GM23338 (cell line): ENCODE measurements at regions not wholly inside any gene's neighbourhood (a gene's known extent, or its start where the extent isn't known, plus 50 kb on each side); places are given as distances from the start of the nearest gene placed in this dataset.

Source experiments
- ATAC-seq: fragments of 200-7000 bp; cut with Tn5 transposase; 3 replicates; pipeline ENCODE4 v1.9.1; 2020
- DNase-seq: peaks from one replicate; pipeline ENCODE4 v3.0.0-alpha.2; 2015; ENCODE audit warnings: low spot score
- H2AFZ ChIP-seq: fragments of 200-600 bp; sonication (generic); 2 replicates; pipeline ENCODE4 v1.8.0; 2016; ENCODE audit warnings: antibody characterized with exemption, mild to moderate bottlenecking, moderate library complexity
- H3F3A ChIP-seq: fragments of 200-600 bp; sonication (generic); replicated peaks from 2 replicates; pipeline ENCODE4 v1.8.0; 2017; ENCODE audit warnings: antibody characterized with exemption, mixed run types, low read depth
- H3K27ac ChIP-seq: fragments of 200-600 bp; sonication (generic); 2 replicates; pipeline ENCODE4 v1.6.1; 2016; ENCODE audit warnings: low read depth
- H3K27me3 ChIP-seq: fragments of 200-600 bp; sonication (generic); 2 replicates; pipeline ENCODE4 v1.8.0; 2016; ENCODE audit warnings: mild to moderate bottlenecking, mixed run types, moderate library complexity; ENCODE audit not compliant: insufficient read depth
- H3K36me3 ChIP-seq: fragments of 200-600 bp; sonication (generic); 2 replicates; pipeline ENCODE4 v1.8.0; 2016; ENCODE audit warnings: mild to moderate bottlenecking; ENCODE audit not compliant: insufficient read depth
- H3K4me1 ChIP-seq: fragments of 200-600 bp; sonication (generic); 2 replicates; pipeline ENCODE4 v1.8.0; 2016; ENCODE audit warnings: mild to moderate bottlenecking, moderate library complexity; ENCODE audit not compliant: insufficient read depth
- H3K4me2 ChIP-seq: fragments of 200-600 bp; sonication (generic); 2 replicates; pipeline ENCODE4 v1.7.1; 2017; ENCODE audit warnings: mixed run types
- H3K4me3 ChIP-seq: fragments of 200-600 bp; sonication (generic); 2 replicates; pipeline ENCODE4 v1.6.1; 2016; ENCODE audit warnings: mixed run types
- H3K79me2 ChIP-seq: fragments of 200-600 bp; sonication (generic); replicated peaks from 2 replicates; pipeline ENCODE4 v1.8.0; 2017; ENCODE audit warnings: mild to moderate bottlenecking; ENCODE audit not compliant: insufficient read depth
- H3K9me2 ChIP-seq: fragments of 200-600 bp; sonication (generic); 2 replicates; pipeline ENCODE4 v1.8.0; 2017; ENCODE audit not compliant: insufficient read depth
- H4K20me1 ChIP-seq: fragments of 200-600 bp; sonication (generic); replicated peaks from 2 replicates; pipeline ENCODE4 v1.8.0; 2017; ENCODE audit warnings: mild to moderate bottlenecking; ENCODE audit not compliant: insufficient read depth
- H3K27ac Mint-ChIP-seq: 2 replicates; pipeline ENCODE4 v1.8.0; 2020; ENCODE audit warnings: inconsistent platforms, mild to moderate bottlenecking, moderate library complexity, mixed read lengths
- H3K27me3 Mint-ChIP-seq: 3 replicates; pipeline ENCODE4 v1.8.0; 2022; ENCODE audit warnings: low read depth, mild to moderate bottlenecking, moderate library complexity, mixed read lengths, inconsistent platforms; ENCODE audit not compliant: insufficient read depth, poor library complexity
- H3K36me3 Mint-ChIP-seq: 3 replicates; pipeline ENCODE4 v1.8.0; 2021; ENCODE audit warnings: low read depth, mild to moderate bottlenecking, inconsistent platforms, moderate library complexity, mixed read lengths
- H3K4me1 Mint-ChIP-seq: 3 replicates; pipeline ENCODE4 v1.8.0; 2020; ENCODE audit warnings: mild to moderate bottlenecking, inconsistent platforms, mixed read lengths
- H3K4me3 Mint-ChIP-seq: 3 replicates; pipeline ENCODE4 v1.8.0; 2021; ENCODE audit warnings: moderate library complexity, mild to moderate bottlenecking, inconsistent platforms, mixed read lengths
- H3K9me3 Mint-ChIP-seq: 3 replicates; pipeline ENCODE4 v1.8.0; 2020; ENCODE audit warnings: moderate library complexity, mild to moderate bottlenecking, inconsistent platforms, mixed read lengths
- CREB1 ChIP-seq: fragments of 250-450 bp; sonication (Bioruptor Pico); IDR thresholded peaks from 2 replicates; pipeline ENCODE4 v1.5.0; 2020; ENCODE audit warnings: low read depth, mild to moderate bottlenecking, moderate library complexity
- CTCF ChIP-seq, 2 experiments: fragments of 200-600 bp in 1 of 2; sonication (generic) in 1 of 2; conservative IDR thresholded peaks; 2 replicates each; pipeline versions ENCODE4 v1.5.1 to v1.6.1; 2016 to 2017; ENCODE audit warnings: antibody characterized with exemption in 2 of 2, low read depth in 2 of 2, mild to moderate bottlenecking in 2 of 2, moderate library complexity in 1 of 2
- JUNB ChIP-seq: IDR thresholded peaks from one replicate; pipeline ENCODE4 v1.6.1; 2016; ENCODE audit warnings: antibody characterized with exemption; ENCODE audit not compliant: unreplicated experiment
- NANOG ChIP-seq: IDR thresholded peaks from 2 replicates; pipeline ENCODE4 v1.6.1; 2016; ENCODE audit warnings: antibody characterized with exemption, borderline replicate concordance
- POLR2AphosphoS5 ChIP-seq: IDR thresholded peaks from 2 replicates; pipeline ENCODE4 v1.6.1; 2016; ENCODE audit warnings: antibody characterized with exemption, low read depth
- STAT1 ChIP-seq: IDR thresholded peaks from one replicate; pipeline ENCODE4 v1.6.1; 2016; ENCODE audit warnings: antibody characterized with exemption; ENCODE audit not compliant: unreplicated experiment
- TF ChIP-seq, protein P1 (sequence below): IDR thresholded peaks from one replicate; pipeline ENCODE4 v1.6.1; 2018; ENCODE audit warnings: antibody characterized with exemption; ENCODE audit not compliant: unreplicated experiment
- TF ChIP-seq, protein P2 (sequence below): IDR thresholded peaks from 2 replicates; pipeline ENCODE4 v1.6.1; 2016; ENCODE audit warnings: antibody characterized with exemption

- no peak for TF ChIP-seq CTCF (conservative IDR thresholded peaks at IDR 0.05; ENCODE audit: low read depth in 2 of 2)
Observed at GRCh38 chr15:70602281-70602680, 161.1 kb downstream of the UACA start (continued).

DNA sequence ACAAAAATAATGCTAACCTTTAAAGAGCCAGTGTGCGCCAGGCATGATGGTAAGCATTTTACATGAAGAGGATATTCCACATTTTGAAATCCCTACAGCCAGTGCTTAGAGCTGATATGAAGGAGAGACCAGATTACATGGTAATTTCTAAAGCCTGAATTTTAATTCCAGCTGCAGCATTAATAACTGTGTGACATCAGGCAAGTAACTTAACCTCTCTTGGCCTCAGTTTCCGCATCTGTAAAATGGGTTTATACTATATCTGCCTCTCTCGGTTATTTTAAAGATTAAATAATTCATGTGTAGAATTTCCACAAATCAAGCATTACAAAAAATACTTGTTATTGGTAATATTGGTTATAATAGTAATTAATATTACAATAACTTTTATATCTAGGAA is 165.4 kb downstream of the UACA start:
- H3K4me3 Mint-ChIP-seq, result no peak overlapping the region
- H3K27ac ChIP-seq, result no peak overlapping the region
- H2AFZ ChIP-seq, result no peak overlapping the region
- peaks cover 2% of the 10 kb centered on the region; the same call in 1 of the 3 replicates for H3K4me1 Mint-ChIP-seq
- no peaks in the 10 kb centered on the region for H3F3A ChIP-seq
- TF ChIP-seq STAT1, result no peak
- TF ChIP-seq POLR2AphosphoS5, result no peak
- TF ChIP-seq JUNB, result no peak
- TF ChIP-seq NANOG, result no peak
- no peak for TF ChIP-seq CREB1 (CRISPR knock-in tag)
- TF ChIP-seq, protein P1, sequence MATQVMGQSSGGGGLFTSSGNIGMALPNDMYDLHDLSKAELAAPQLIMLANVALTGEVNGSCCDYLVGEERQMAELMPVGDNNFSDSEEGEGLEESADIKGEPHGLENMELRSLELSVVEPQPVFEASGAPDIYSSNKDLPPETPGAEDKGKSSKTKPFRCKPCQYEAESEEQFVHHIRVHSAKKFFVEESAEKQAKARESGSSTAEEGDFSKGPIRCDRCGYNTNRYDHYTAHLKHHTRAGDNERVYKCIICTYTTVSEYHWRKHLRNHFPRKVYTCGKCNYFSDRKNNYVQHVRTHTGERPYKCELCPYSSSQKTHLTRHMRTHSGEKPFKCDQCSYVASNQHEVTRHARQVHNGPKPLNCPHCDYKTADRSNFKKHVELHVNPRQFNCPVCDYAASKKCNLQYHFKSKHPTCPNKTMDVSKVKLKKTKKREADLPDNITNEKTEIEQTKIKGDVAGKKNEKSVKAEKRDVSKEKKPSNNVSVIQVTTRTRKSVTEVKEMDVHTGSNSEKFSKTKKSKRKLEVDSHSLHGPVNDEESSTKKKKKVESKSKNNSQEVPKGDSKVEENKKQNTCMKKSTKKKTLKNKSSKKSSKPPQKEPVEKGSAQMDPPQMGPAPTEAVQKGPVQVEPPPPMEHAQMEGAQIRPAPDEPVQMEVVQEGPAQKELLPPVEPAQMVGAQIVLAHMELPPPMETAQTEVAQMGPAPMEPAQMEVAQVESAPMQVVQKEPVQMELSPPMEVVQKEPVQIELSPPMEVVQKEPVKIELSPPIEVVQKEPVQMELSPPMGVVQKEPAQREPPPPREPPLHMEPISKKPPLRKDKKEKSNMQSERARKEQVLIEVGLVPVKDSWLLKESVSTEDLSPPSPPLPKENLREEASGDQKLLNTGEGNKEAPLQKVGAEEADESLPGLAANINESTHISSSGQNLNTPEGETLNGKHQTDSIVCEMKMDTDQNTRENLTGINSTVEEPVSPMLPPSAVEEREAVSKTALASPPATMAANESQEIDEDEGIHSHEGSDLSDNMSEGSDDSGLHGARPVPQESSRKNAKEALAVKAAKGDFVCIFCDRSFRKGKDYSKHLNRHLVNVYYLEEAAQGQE, result no peak
- TF ChIP-seq, protein P2, sequence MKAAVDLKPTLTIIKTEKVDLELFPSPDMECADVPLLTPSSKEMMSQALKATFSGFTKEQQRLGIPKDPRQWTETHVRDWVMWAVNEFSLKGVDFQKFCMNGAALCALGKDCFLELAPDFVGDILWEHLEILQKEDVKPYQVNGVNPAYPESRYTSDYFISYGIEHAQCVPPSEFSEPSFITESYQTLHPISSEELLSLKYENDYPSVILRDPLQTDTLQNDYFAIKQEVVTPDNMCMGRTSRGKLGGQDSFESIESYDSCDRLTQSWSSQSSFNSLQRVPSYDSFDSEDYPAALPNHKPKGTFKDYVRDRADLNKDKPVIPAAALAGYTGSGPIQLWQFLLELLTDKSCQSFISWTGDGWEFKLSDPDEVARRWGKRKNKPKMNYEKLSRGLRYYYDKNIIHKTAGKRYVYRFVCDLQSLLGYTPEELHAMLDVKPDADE, result no peak
- no peak for TF ChIP-seq CTCF (conservative IDR thresholded peaks at IDR 0.05; ENCODE audit: low read depth in 2 of 2)
- H3K4me3 ChIP-seq, result no peak overlapping the region
- DNase-seq (no peak), ATAC-seq (no peak)
- no peaks in the 10 kb centered on the region for H3K27me3 ChIP-seq
- H4K20me1 ChIP-seq, result no peaks in the 10 kb centered on the region
- H3K36me3 Mint-ChIP-seq, result peaks cover 8% of the 10 kb centered on the region; the same call in 2 of the 3 replicates
- H3K79me2 ChIP-seq, result no peaks in the 10 kb centered on the region
- H3K4me2 ChIP-seq, result no peak overlapping the region
- no peaks in the 10 kb centered on the region for H3K4me1 ChIP-seq
- 0 out of 2 replicates have a peak, but pooled peaks cover 5% of the 10 kb centered on the region for H3K36me3 ChIP-seq
- peaks cover 20% of the 10 kb centered on the region for H3K9me3 Mint-ChIP-seq
- no peak overlapping the region for H3K27ac Mint-ChIP-seq
- peaks cover 6% of the 10 kb centered on the region for H3K27me3 Mint-ChIP-seq
- no peaks in the 10 kb centered on the region; the same call in 1 of the 2 replicates for H3K9me2 ChIP-seq
